ENCODE measurements at regions not wholly inside any gene's neighbourhood (a gene's known extent, or its start where the extent isn't known, plus 50 kb on each side); places are given as distances from the start of the nearest gene placed in this dataset.

- WGBS (ENCODE audit: low lambda C conversion rate), result 48% methylated on average over 10 of the region's 17 CpGs
- TF ChIP-seq ZNF326 (CRISPR knock-in tag; IDR thresholded peaks at IDR 0.05; ENCODE audit: borderline replicate concordance) (no peak), KAT2B (IDR thresholded peaks at IDR 0.05; ENCODE audit: borderline replicate concordance, low read depth, low read length) (no peak), ZNF343 (CRISPR knock-in tag; IDR thresholded peaks at IDR 0.05) (no peak), ZSCAN31 (CRISPR knock-in tag; IDR thresholded peaks at IDR 0.05; ENCODE audit: low read depth) (no peak), ZNF33B (CRISPR knock-in tag; IDR thresholded peaks at IDR 0.05) (no peak), ZNF670 (CRISPR knock-in tag; IDR thresholded peaks at IDR 0.05; ENCODE audit: borderline replicate concordance) (no peak), ZNF576 (CRISPR knock-in tag; IDR thresholded peaks at IDR 0.05) (no peak), ARID5B (CRISPR knock-in tag; IDR thresholded peaks at IDR 0.05) (no peak), ZNF317 (CRISPR knock-in tag; IDR thresholded peaks at IDR 0.05) (no peak), ZSCAN9 (CRISPR knock-in tag; IDR thresholded peaks at IDR 0.05; ENCODE audit: borderline replicate concordance) (no peak)
- Histone ChIP-seq H3K4me3 (replicated peaks in 1 of 3; ENCODE audit: insufficient read depth in 1 of 3, low read depth in 2 of 3, low read length in 3 of 3) (no peak overlapping the region), H3K9me3 (ENCODE audit: low read length) (no peaks in the 10 kb centered on the region), H3K9ac (ENCODE audit: insufficient read depth, low read depth, low read length) (no peak overlapping the region), H3K4me2 (ENCODE audit: low read depth, low read length) (no peak overlapping the region), H3K27me3 (ENCODE audit: control insufficient read depth in 1 of 2, insufficient read depth in 2 of 2, low read length in 2 of 2) (peaks cover 5 to 41% of the 10 kb centered on the region in 2 experiments; a peak in 4 of 5 replicates), H3K79me2 (ENCODE audit: insufficient read depth, low read length) (no peaks in the 10 kb centered on the region), H4K20me1 (ENCODE audit: insufficient read depth, low read length) (no peaks in the 10 kb centered on the region), H2AFZ (ENCODE audit: low read length) (no peak overlapping the region), H3K36me3 (replicated peaks in 1 of 2; ENCODE audit: control insufficient read depth in 1 of 2, insufficient read depth in 2 of 2, low read length in 2 of 2) (no peaks in the 10 kb centered on the region), H3K4me1 (ENCODE audit: insufficient read depth, low read length) (no peaks in the 10 kb centered on the region), H3K27ac (ENCODE audit: extremely low read length, insufficient read depth, low read length) (no peak overlapping the region)
- ATAC-seq, result no peak
- no TSS peak for BruUV-seq (replicated peaks)
- ChIA-PET POLR2A (no interaction called here), CTCF (ENCODE audit: low intra/inter-chr PET ratio, low total read pairs) (no interaction called here)
- DNase-seq (ENCODE audit: low spot score), result no peak
- in situ Hi-C loops (cut with HindIII; ENCODE audit: extremely low pct_ligation_motif_present, low pct_unique_long_range_greater_than_20kb) (no loop called here), intact Hi-C loops (cut with micrococcal nuclease; ENCODE audit: unreplicated experiment) (no loop called here)
- no peak for FAIRE-seq
Observed at GRCh38 chr14:101466456-101467180, 94.7 kb upstream of the DIO3 start.
